ENCODE measurements at regions not wholly inside any gene's neighbourhood (a gene's known extent, or its start where the extent isn't known, plus 50 kb on each side); places are given as distances from the start of the nearest gene placed in this dataset.

- Histone ChIP-seq H3K27ac (ENCODE audit: low read depth in 2 of 2, low read length in 1 of 2) (no peak overlapping the region), H3K36me3 (ENCODE audit: control insufficient read depth in 2 of 2, insufficient read depth in 2 of 2, low read length in 1 of 2) (no peaks in the 10 kb centered on the region), H3K4me3 (ENCODE audit: low read depth in 1 of 2, low read length in 2 of 2) (no peak overlapping the region), H3K27me3 (ENCODE audit: control insufficient read depth in 1 of 2, insufficient read depth in 2 of 2, low read length in 2 of 2) (no peaks in the 10 kb centered on the region), H3K4me1 (ENCODE audit: control insufficient read depth in 2 of 2, insufficient read depth in 2 of 2, low read length in 1 of 2) (no peaks in the 10 kb centered on the region), H3K9me3 (ENCODE audit: control insufficient read depth in 2 of 2, insufficient read depth in 1 of 2, low read depth in 1 of 2, low read length in 1 of 2) (no peaks in the 10 kb centered on the region)
- WGBS, 2 donors = 75% methylated on average over 4 of the region's 4 CpGs
These were observed 117.0 kb upstream of the GAS1 start for GRCh38 chr9:87064311-87064710.

GRCh38 chr9:87065981-87066380, 118.7 kb upstream of the GAS1 start:
- WGBS, 2 donors = 81 to 89% methylated on average over 4 of the region's 4 CpGs
- H3K27me3 ChIP-seq (ENCODE audit: control insufficient read depth in 1 of 2, insufficient read depth in 2 of 2, low read length in 2 of 2) = no peaks in the 10 kb centered on the region
- no peaks in the 10 kb centered on the region for H3K4me1 ChIP-seq (ENCODE audit: control insufficient read depth in 2 of 2, insufficient read depth in 2 of 2, low read length in 1 of 2)
- H3K36me3 ChIP-seq (ENCODE audit: control insufficient read depth in 2 of 2, insufficient read depth in 2 of 2, low read length in 1 of 2) = no peaks in the 10 kb centered on the region
- no peak overlapping the region for H3K4me3 ChIP-seq (ENCODE audit: low read depth in 1 of 2, low read length in 2 of 2)
- no peaks in the 10 kb centered on the region for H3K9me3 ChIP-seq (ENCODE audit: control insufficient read depth in 2 of 2, insufficient read depth in 1 of 2, low read depth in 1 of 2, low read length in 1 of 2)
- no peak overlapping the region for H3K27ac ChIP-seq (ENCODE audit: low read depth in 2 of 2, low read length in 1 of 2)

- H3K4me3 ChIP-seq (ENCODE audit: low read depth in 1 of 2, low read length in 2 of 2) = no peak overlapping the region
- WGBS, 2 donors = 60 to 72% methylated on average over 1 of the region's 1 CpG
- H3K4me1 ChIP-seq (ENCODE audit: control insufficient read depth in 2 of 2, insufficient read depth in 2 of 2, low read length in 1 of 2) = no peaks in the 10 kb centered on the region
- H3K27me3 ChIP-seq (ENCODE audit: control insufficient read depth in 1 of 2, insufficient read depth in 2 of 2, low read length in 2 of 2) = no peaks in the 10 kb centered on the region
- H3K36me3 ChIP-seq (ENCODE audit: control insufficient read depth in 2 of 2, insufficient read depth in 2 of 2, low read length in 1 of 2) = no peaks in the 10 kb centered on the region
- H3K27ac ChIP-seq (ENCODE audit: low read depth in 2 of 2, low read length in 1 of 2) = no peak overlapping the region
- H3K9me3 ChIP-seq (ENCODE audit: control insufficient read depth in 2 of 2, insufficient read depth in 1 of 2, low read depth in 1 of 2, low read length in 1 of 2) = no peaks in the 10 kb centered on the region
These were observed 120.1 kb upstream of the GAS1 start for GRCh38 chr9:87067426-87067825.

GRCh38 chr9:87068177-87068840, 121.0 kb upstream of the GAS1 start:
- Histone ChIP-seq H3K27ac (ENCODE audit: low read depth in 2 of 2, low read length in 1 of 2) (no peak overlapping the region), H3K36me3 (ENCODE audit: control insufficient read depth in 2 of 2, insufficient read depth in 2 of 2, low read length in 1 of 2) (no peaks in the 10 kb centered on the region), H3K4me3 (ENCODE audit: low read depth in 1 of 2, low read length in 2 of 2) (no peak overlapping the region), H3K9me3 (ENCODE audit: control insufficient read depth in 2 of 2, insufficient read depth in 1 of 2, low read depth in 1 of 2, low read length in 1 of 2) (no peaks in the 10 kb centered on the region), H3K4me1 (ENCODE audit: control insufficient read depth in 2 of 2, insufficient read depth in 2 of 2, low read length in 1 of 2) (no peaks in the 10 kb centered on the region), H3K27me3 (ENCODE audit: control insufficient read depth in 1 of 2, insufficient read depth in 2 of 2, low read length in 2 of 2) (no peaks in the 10 kb centered on the region)
- WGBS, 2 donors = 89 to 90% methylated on average over 4 of the region's 4 CpGs

- H3K27me3 ChIP-seq (ENCODE audit: control insufficient read depth in 1 of 2, insufficient read depth in 2 of 2, low read length in 2 of 2) = no peaks in the 10 kb centered on the region
- H3K27ac ChIP-seq (ENCODE audit: low read depth in 2 of 2, low read length in 1 of 2) = no peak overlapping the region
- no peaks in the 10 kb centered on the region for H3K4me1 ChIP-seq (ENCODE audit: control insufficient read depth in 2 of 2, insufficient read depth in 2 of 2, low read length in 1 of 2)
- H3K36me3 ChIP-seq (ENCODE audit: control insufficient read depth in 2 of 2, insufficient read depth in 2 of 2, low read length in 1 of 2) = no peaks in the 10 kb centered on the region
- 62 to 65% methylated on average over 3 of the region's 3 CpGs for WGBS, 2 donors
- H3K9me3 ChIP-seq (ENCODE audit: control insufficient read depth in 2 of 2, insufficient read depth in 1 of 2, low read depth in 1 of 2, low read length in 1 of 2) = no peaks in the 10 kb centered on the region
- H3K4me3 ChIP-seq (ENCODE audit: low read depth in 1 of 2, low read length in 2 of 2) = no peak overlapping the region
These were observed 122.4 kb upstream of the GAS1 start for GRCh38 chr9:87069690-87070089.

GRCh38 chr9:87070336-87070735, 123.0 kb upstream of the GAS1 start:
- Histone ChIP-seq H3K27me3 (ENCODE audit: control insufficient read depth in 1 of 2, insufficient read depth in 2 of 2, low read length in 2 of 2) (no peaks in the 10 kb centered on the region), H3K9me3 (ENCODE audit: control insufficient read depth in 2 of 2, insufficient read depth in 1 of 2, low read depth in 1 of 2, low read length in 1 of 2) (no peaks in the 10 kb centered on the region), H3K36me3 (ENCODE audit: control insufficient read depth in 2 of 2, insufficient read depth in 2 of 2, low read length in 1 of 2) (no peaks in the 10 kb centered on the region), H3K4me1 (ENCODE audit: control insufficient read depth in 2 of 2, insufficient read depth in 2 of 2, low read length in 1 of 2) (no peaks in the 10 kb centered on the region), H3K4me3 (ENCODE audit: low read depth in 1 of 2, low read length in 2 of 2) (no peak overlapping the region), H3K27ac (ENCODE audit: low read depth in 2 of 2, low read length in 1 of 2) (no peak overlapping the region)
- WGBS, 2 donors = 90 to 93% methylated on average over 3 of the region's 3 CpGs

GRCh38 chr9:87071473-87071872, 124.2 kb upstream of the GAS1 start:
- 63 to 76% methylated on average over 3 of the region's 3 CpGs for WGBS, 2 donors
- no peak overlapping the region for H3K4me3 ChIP-seq (ENCODE audit: low read depth in 1 of 2, low read length in 2 of 2)
- H3K27ac ChIP-seq (ENCODE audit: low read depth in 2 of 2, low read length in 1 of 2) = no peak overlapping the region
- no peaks in the 10 kb centered on the region for H3K9me3 ChIP-seq (ENCODE audit: control insufficient read depth in 2 of 2, insufficient read depth in 1 of 2, low read depth in 1 of 2, low read length in 1 of 2)
- H3K27me3 ChIP-seq (ENCODE audit: control insufficient read depth in 1 of 2, insufficient read depth in 2 of 2, low read length in 2 of 2) = no peaks in the 10 kb centered on the region
- no peaks in the 10 kb centered on the region for H3K4me1 ChIP-seq (ENCODE audit: control insufficient read depth in 2 of 2, insufficient read depth in 2 of 2, low read length in 1 of 2)
- H3K36me3 ChIP-seq (ENCODE audit: control insufficient read depth in 2 of 2, insufficient read depth in 2 of 2, low read length in 1 of 2) = no peaks in the 10 kb centered on the region

- 87 to 89% methylated on average over 6 of the region's 6 CpGs for WGBS, 2 donors
- no peaks in the 10 kb centered on the region for H3K36me3 ChIP-seq (ENCODE audit: control insufficient read depth in 2 of 2, insufficient read depth in 2 of 2, low read length in 1 of 2)
- H3K27me3 ChIP-seq (ENCODE audit: control insufficient read depth in 1 of 2, insufficient read depth in 2 of 2, low read length in 2 of 2) = peaks cover 0 to 2% of the 10 kb centered on the region in 2 donors
- no peak overlapping the region for H3K27ac ChIP-seq (ENCODE audit: low read depth in 2 of 2, low read length in 1 of 2)
- H3K4me3 ChIP-seq (ENCODE audit: low read depth in 1 of 2, low read length in 2 of 2) = no peak overlapping the region
- no peaks in the 10 kb centered on the region for H3K4me1 ChIP-seq (ENCODE audit: control insufficient read depth in 2 of 2, insufficient read depth in 2 of 2, low read length in 1 of 2)
- no peaks in the 10 kb centered on the region for H3K9me3 ChIP-seq (ENCODE audit: control insufficient read depth in 2 of 2, insufficient read depth in 1 of 2, low read depth in 1 of 2, low read length in 1 of 2)
These were observed 126.4 kb upstream of the GAS1 start for GRCh38 chr9:87073692-87074091.

GRCh38 chr9:87075537-87075936, 128.2 kb upstream of the GAS1 start:
- Histone ChIP-seq H3K4me1 (ENCODE audit: control insufficient read depth in 2 of 2, insufficient read depth in 2 of 2, low read length in 1 of 2) (no peaks in the 10 kb centered on the region), H3K9me3 (ENCODE audit: control insufficient read depth in 2 of 2, insufficient read depth in 1 of 2, low read depth in 1 of 2, low read length in 1 of 2) (no peaks in the 10 kb centered on the region), H3K27me3 (ENCODE audit: control insufficient read depth in 1 of 2, insufficient read depth in 2 of 2, low read length in 2 of 2) (peaks cover 0 to 2% of the 10 kb centered on the region in 2 donors), H3K4me3 (ENCODE audit: low read depth in 1 of 2, low read length in 2 of 2) (no peak overlapping the region), H3K36me3 (ENCODE audit: control insufficient read depth in 2 of 2, insufficient read depth in 2 of 2, low read length in 1 of 2) (no peaks in the 10 kb centered on the region), H3K27ac (ENCODE audit: low read depth in 2 of 2, low read length in 1 of 2) (no peak overlapping the region)
- 96 to 97% methylated on average over 3 of the region's 3 CpGs for WGBS, 2 donors

- Histone ChIP-seq H3K36me3 (ENCODE audit: control insufficient read depth in 2 of 2, insufficient read depth in 2 of 2, low read length in 1 of 2) (no peaks in the 10 kb centered on the region), H3K4me1 (ENCODE audit: control insufficient read depth in 2 of 2, insufficient read depth in 2 of 2, low read length in 1 of 2) (no peaks in the 10 kb centered on the region), H3K9me3 (ENCODE audit: control insufficient read depth in 2 of 2, insufficient read depth in 1 of 2, low read depth in 1 of 2, low read length in 1 of 2) (no peaks in the 10 kb centered on the region), H3K27ac (ENCODE audit: low read depth in 2 of 2, low read length in 1 of 2) (no peak overlapping the region), H3K27me3 (ENCODE audit: control insufficient read depth in 1 of 2, insufficient read depth in 2 of 2, low read length in 2 of 2) (peaks cover 0 to 2% of the 10 kb centered on the region in 2 donors), H3K4me3 (ENCODE audit: low read depth in 1 of 2, low read length in 2 of 2) (no peak overlapping the region)
- WGBS, 2 donors = 79 to 86% methylated on average over 2 of the region's 2 CpGs
These were observed 129.5 kb upstream of the GAS1 start for GRCh38 chr9:87076825-87077224.
